CD14-positive monocyte (primary cell): ENCODE measurements at regions not wholly inside any gene's neighbourhood (a gene's known extent, or its start where the extent isn't known, plus 50 kb on each side); places are given as distances from the start of the nearest gene placed in this dataset.

ENCODE experiments used
- DNase-seq, 3 donors: peaks; one replicate each; pipeline ENCODE4 v3.0.0-alpha.2; 2011 to 2022
- H2AFZ ChIP-seq: 2 replicates; pipeline ENCODE4 v1.6.0; 2012; ENCODE audit warnings: mild to moderate bottlenecking, low read depth, low read length, inconsistent platforms; ENCODE audit not compliant: insufficient read depth, poor library complexity, severe bottlenecking
- H3K27ac ChIP-seq, 2 donors: 1 replicate in 1 of 2; 2 replicates in 1 of 2; pipeline ENCODE4 v1.5.1; 2012 to 2013; ENCODE audit warnings: low read length in 2 of 2, control low read depth in 1 of 2, inconsistent platforms in 1 of 2, low read depth in 1 of 2, mild to moderate bottlenecking in 1 of 2
- H3K27me3 ChIP-seq, 2 donors: one replicate each; pipeline versions ENCODE4 v1.6.0 to v1.6.1; 2011 to 2013; ENCODE audit warnings: low read length in 2 of 2; ENCODE audit not compliant: control insufficient read depth in 2 of 2, insufficient read depth in 2 of 2
- H3K36me3 ChIP-seq, 2 donors: replicated peaks in 1 of 2; 1 replicate in 1 of 2; 2 replicates in 1 of 2; pipeline versions ENCODE4 v1.5.1 to v1.6.1; 2012 to 2013; ENCODE audit warnings: low read length in 2 of 2, control low read depth in 1 of 2, inconsistent platforms in 1 of 2, mild to moderate bottlenecking in 1 of 2; ENCODE audit not compliant: insufficient read depth in 2 of 2, control insufficient read depth in 1 of 2
- H3K4me1 ChIP-seq, 2 donors: 1 replicate in 1 of 2; 2 replicates in 1 of 2; pipeline versions ENCODE4 v1.5.1 to v1.6.1; 2012 to 2013; ENCODE audit warnings: low read length in 2 of 2, control low read depth in 1 of 2, inconsistent platforms in 1 of 2, mild to moderate bottlenecking in 1 of 2, moderate library complexity in 1 of 2; ENCODE audit not compliant: insufficient read depth in 2 of 2, control insufficient read depth in 1 of 2
- H3K4me2 ChIP-seq: replicated peaks from 2 replicates; pipeline ENCODE3; 2012; ENCODE audit warnings: low read length, moderate library complexity, mild to moderate bottlenecking; ENCODE audit not compliant: poor library complexity, severe bottlenecking; ENCODE audit errors: extremely low read depth
- H3K4me3 ChIP-seq, 3 experiments: fragments of 200-600 bp in 1 of 3; sonication (generic) in 1 of 3; replicated peaks in 1 of 3; 1 replicate in 2 of 3; 2 replicates in 1 of 3; pipeline ENCODE4 v1.5.1; 2011 to 2013; ENCODE audit warnings: low read length in 3 of 3, mild to moderate bottlenecking in 3 of 3, control low read depth in 2 of 3, low read depth in 2 of 3, inconsistent platforms in 1 of 3, moderate library complexity in 1 of 3
- H3K79me2 ChIP-seq: 2 replicates; pipeline ENCODE4 v1.6.0; 2012; ENCODE audit warnings: mild to moderate bottlenecking, control low read depth, inconsistent platforms, low read length, moderate library complexity; ENCODE audit not compliant: insufficient read depth
- H3K9ac ChIP-seq: 2 replicates; pipeline ENCODE4 v1.6.0; 2017; ENCODE audit warnings: low read length, mild to moderate bottlenecking; ENCODE audit not compliant: insufficient read depth, poor library complexity, severe bottlenecking
- H3K9me3 ChIP-seq, 2 donors: replicated peaks in 1 of 2; 1 replicate in 1 of 2; 2 replicates in 1 of 2; pipeline versions ENCODE4 v1.5.1 to v1.6.1; 2012 to 2013; ENCODE audit warnings: low read length in 2 of 2, control low read depth in 1 of 2; ENCODE audit not compliant: control insufficient read depth in 1 of 2, insufficient read depth in 1 of 2
- H4K20me1 ChIP-seq: 2 replicates; pipeline ENCODE4 v1.6.0; 2012; ENCODE audit warnings: mild to moderate bottlenecking, low read length, control low read depth, moderate library complexity; ENCODE audit not compliant: insufficient read depth
- H3K27ac Mint-ChIP-seq, 7 donors: one replicate each; pipeline ENCODE4 v1.8.0; 2020; ENCODE audit warnings: mild to moderate bottlenecking in 7 of 7, mixed read lengths in 7 of 7, moderate library complexity in 6 of 7, inconsistent platforms in 2 of 7
- H3K27me3 Mint-ChIP-seq, 3 donors: one replicate each; pipeline ENCODE4 v1.8.0; 2021 to 2022; ENCODE audit warnings: low read depth in 3 of 3, mild to moderate bottlenecking in 3 of 3, mixed read lengths in 3 of 3, moderate library complexity in 3 of 3, inconsistent platforms in 1 of 3
- H3K36me3 Mint-ChIP-seq, 2 donors: one replicate each; pipeline ENCODE4 v1.8.0; 2020; ENCODE audit warnings: mixed read lengths in 2 of 2, inconsistent platforms in 1 of 2, mild to moderate bottlenecking in 1 of 2
- H3K4me1 Mint-ChIP-seq: one replicate; pipeline ENCODE4 v1.8.0; 2020; ENCODE audit warnings: mild to moderate bottlenecking, mixed read lengths
- H3K4me3 Mint-ChIP-seq, 2 donors: one replicate each; pipeline ENCODE4 v1.8.0; 2020; ENCODE audit warnings: mild to moderate bottlenecking in 2 of 2, mixed read lengths in 2 of 2, moderate library complexity in 1 of 2
- H3K9me3 Mint-ChIP-seq, 7 donors: one replicate each; pipeline ENCODE4 v1.8.0; 2020 to 2022; ENCODE audit warnings: mixed read lengths in 7 of 7, mild to moderate bottlenecking in 6 of 7, moderate library complexity in 6 of 7, inconsistent platforms in 2 of 7
- WGBS: methylation state at CpG from one replicate; pipeline ENCODE4 v1.1.5; 2013; ENCODE audit warnings: missing lambda C conversion rate; ENCODE audit not compliant: insufficient coverage; 5-methylcytosine and 5-hydroxymethylcytosine counted together
- intact Hi-C, 2 donors: fragments of 100-400 bp; cut with micrococcal nuclease; formaldehyde crosslinking; loops; one replicate each; pipeline versions ENCODE4 v1.15.0 to v1.15.1; 2023
- TF ChIP-seq, protein P1 (sequence below): fragments of 200-600 bp; IDR thresholded peaks from one replicate; pipeline ENCODE4 v1.8.0; 2022; ENCODE audit warnings: antibody characterized with exemption, mild to moderate bottlenecking

DNA sequence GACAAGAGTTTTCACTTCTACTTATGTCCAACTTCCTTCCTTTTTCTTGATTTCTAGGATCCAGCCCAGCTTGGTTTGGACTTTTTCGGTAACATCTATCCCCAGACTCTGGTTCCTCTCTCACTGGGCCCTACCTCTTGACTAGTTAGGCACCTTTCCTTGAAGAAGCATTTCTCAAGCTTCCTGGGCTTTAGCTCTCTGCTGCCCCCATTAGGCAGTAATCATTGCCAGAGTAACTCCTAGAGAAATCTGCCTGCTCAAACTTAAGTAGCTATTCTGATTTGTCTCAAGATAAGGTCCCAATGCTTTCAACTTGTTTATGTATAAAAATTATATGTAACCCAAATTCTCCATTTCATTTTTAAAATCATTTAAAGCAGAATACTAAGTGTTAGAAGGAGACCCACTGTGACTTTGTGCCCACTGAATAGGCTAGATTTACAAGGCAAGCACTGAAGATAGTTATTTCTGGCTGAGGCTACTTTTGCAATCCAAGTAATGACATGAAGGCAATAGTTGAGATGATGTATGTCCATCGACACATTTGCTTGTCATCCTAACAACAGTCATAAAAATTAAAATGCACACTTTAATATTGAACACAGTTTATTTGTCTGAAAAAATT, 275.0 kb upstream of the G2E3 start:
- Mint-ChIP-seq H3K27ac (no peak overlapping the region), H3K4me1 (no peaks in the 10 kb centered on the region), H3K9me3 (peaks cover 0 to 2% (median 0%) of the 10 kb centered on the region in 7 donors), H3K4me3 (no peak overlapping the region), H3K27me3 (peaks cover 0 to 3% (median 1%) of the 10 kb centered on the region in 3 donors), H3K36me3 (no peaks in the 10 kb centered on the region)
- H3K4me2 ChIP-seq, result no peak overlapping the region
- 57% methylated on average over 1 of the region's 2 CpGs for WGBS
- TF ChIP-seq, protein P1, sequence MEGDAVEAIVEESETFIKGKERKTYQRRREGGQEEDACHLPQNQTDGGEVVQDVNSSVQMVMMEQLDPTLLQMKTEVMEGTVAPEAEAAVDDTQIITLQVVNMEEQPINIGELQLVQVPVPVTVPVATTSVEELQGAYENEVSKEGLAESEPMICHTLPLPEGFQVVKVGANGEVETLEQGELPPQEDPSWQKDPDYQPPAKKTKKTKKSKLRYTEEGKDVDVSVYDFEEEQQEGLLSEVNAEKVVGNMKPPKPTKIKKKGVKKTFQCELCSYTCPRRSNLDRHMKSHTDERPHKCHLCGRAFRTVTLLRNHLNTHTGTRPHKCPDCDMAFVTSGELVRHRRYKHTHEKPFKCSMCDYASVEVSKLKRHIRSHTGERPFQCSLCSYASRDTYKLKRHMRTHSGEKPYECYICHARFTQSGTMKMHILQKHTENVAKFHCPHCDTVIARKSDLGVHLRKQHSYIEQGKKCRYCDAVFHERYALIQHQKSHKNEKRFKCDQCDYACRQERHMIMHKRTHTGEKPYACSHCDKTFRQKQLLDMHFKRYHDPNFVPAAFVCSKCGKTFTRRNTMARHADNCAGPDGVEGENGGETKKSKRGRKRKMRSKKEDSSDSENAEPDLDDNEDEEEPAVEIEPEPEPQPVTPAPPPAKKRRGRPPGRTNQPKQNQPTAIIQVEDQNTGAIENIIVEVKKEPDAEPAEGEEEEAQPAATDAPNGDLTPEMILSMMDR, result peak; percentile 37
- no peak overlapping the region for H3K9ac ChIP-seq
- no peak overlapping the region for H3K4me3 ChIP-seq
- no peak overlapping the region for H3K27ac ChIP-seq
- H3K79me2 ChIP-seq, result no peaks in the 10 kb centered on the region
- no peaks in the 10 kb centered on the region for H4K20me1 ChIP-seq
- DNase-seq, result no peak
- H3K4me1 ChIP-seq, result no peaks in the 10 kb centered on the region
- no peak overlapping the region for H2AFZ ChIP-seq
- H3K9me3 ChIP-seq, result no peaks in the 10 kb centered on the region
- H3K36me3 ChIP-seq, result no peaks in the 10 kb centered on the region
- no peaks in the 10 kb centered on the region for H3K27me3 ChIP-seq
- intact Hi-C loops, result no loop called here

- intact Hi-C loops, result no loop called here
- Histone ChIP-seq H3K9ac (no peak overlapping the region), H3K79me2 (no peaks in the 10 kb centered on the region), H3K4me1 (no peaks in the 10 kb centered on the region), H3K9me3 (no peaks in the 10 kb centered on the region), H3K27ac (no peak overlapping the region), H3K4me2 (no peak overlapping the region), H3K36me3 (no peaks in the 10 kb centered on the region), H3K4me3 (no peak overlapping the region), H4K20me1 (no peaks in the 10 kb centered on the region), H2AFZ (no peak overlapping the region), H3K27me3 (no peaks in the 10 kb centered on the region)
- 95% methylated on average over 3 of the region's 4 CpGs for WGBS
- H3K27ac Mint-ChIP-seq, result no peak overlapping the region
- DNase-seq, result no peak
- H3K36me3 Mint-ChIP-seq, result no peaks in the 10 kb centered on the region
- peaks cover 0 to 3% (median 1%) of the 10 kb centered on the region in 3 donors for H3K27me3 Mint-ChIP-seq
- no peak overlapping the region for H3K4me3 Mint-ChIP-seq
- peaks cover 0 to 2% (median 0%) of the 10 kb centered on the region in 7 donors for H3K9me3 Mint-ChIP-seq
- H3K4me1 Mint-ChIP-seq, result no peaks in the 10 kb centered on the region
- TF ChIP-seq, protein P1, result no peak
Observed at GRCh38 chr14:30284808-30285207, 274.1 kb upstream of the G2E3 start.
